Parathyroid adenoma (tissue), 2 donors: ENCODE measurements at regions not wholly inside any gene's neighbourhood (a gene's known extent, or its start where the extent isn't known, plus 50 kb on each side); places are given as distances from the start of the nearest gene placed in this dataset.

Experiments
- H2AFZ ChIP-seq: fragments of 300-600 bp; sonication (generic); one replicate; pipeline ENCODE4 v1.7.0; 2017; ENCODE audit warnings: antibody characterized with exemption, mild to moderate bottlenecking
- H3K27ac ChIP-seq: fragments of 300-600 bp; sonication (generic); one replicate; pipeline ENCODE4 v1.7.0; 2017
- H3K27me3 ChIP-seq: fragments of 300-600 bp; sonication (generic); one replicate; pipeline ENCODE4 v1.7.0; 2017; ENCODE audit warnings: low read length; ENCODE audit not compliant: control insufficient read depth, insufficient read depth
- H3K36me3 ChIP-seq: fragments of 300-600 bp; sonication (generic); one replicate; pipeline ENCODE4 v1.7.0; 2017; ENCODE audit warnings: low read length; ENCODE audit not compliant: control insufficient read depth, insufficient read depth
- H3K4me1 ChIP-seq: fragments of 300-600 bp; sonication (generic); one replicate; pipeline ENCODE4 v1.7.0; 2017; ENCODE audit warnings: control low read depth
- H3K4me2 ChIP-seq: fragments of 300-600 bp; sonication (generic); one replicate; pipeline ENCODE4 v1.7.0; 2017; ENCODE audit warnings: low read length
- H3K4me3 ChIP-seq: fragments of 300-600 bp; sonication (generic); one replicate; pipeline ENCODE4 v1.7.0; 2017; ENCODE audit warnings: low read depth, low read length
- H3K79me2 ChIP-seq: fragments of 300-600 bp; sonication (generic); one replicate; pipeline ENCODE4 v1.7.0; 2017; ENCODE audit warnings: control low read depth
- H3K9ac ChIP-seq: fragments of 300-600 bp; sonication (generic); one replicate; pipeline ENCODE4 v1.7.0; 2017; ENCODE audit warnings: mild to moderate bottlenecking
- H3K9me3 ChIP-seq: fragments of 300-600 bp; sonication (generic); one replicate; pipeline ENCODE4 v1.7.0; 2017; ENCODE audit warnings: low read length; ENCODE audit not compliant: control insufficient read depth
- TF ChIP-seq, protein P1 (sequence below): fragments of 300-600 bp; sonication (generic); IDR thresholded peaks from one replicate; pipeline ENCODE4 v1.7.0; 2017; ENCODE audit warnings: antibody characterized with exemption, mild to moderate bottlenecking
- donor health status: primary hyperparathyroidism.

DNA sequence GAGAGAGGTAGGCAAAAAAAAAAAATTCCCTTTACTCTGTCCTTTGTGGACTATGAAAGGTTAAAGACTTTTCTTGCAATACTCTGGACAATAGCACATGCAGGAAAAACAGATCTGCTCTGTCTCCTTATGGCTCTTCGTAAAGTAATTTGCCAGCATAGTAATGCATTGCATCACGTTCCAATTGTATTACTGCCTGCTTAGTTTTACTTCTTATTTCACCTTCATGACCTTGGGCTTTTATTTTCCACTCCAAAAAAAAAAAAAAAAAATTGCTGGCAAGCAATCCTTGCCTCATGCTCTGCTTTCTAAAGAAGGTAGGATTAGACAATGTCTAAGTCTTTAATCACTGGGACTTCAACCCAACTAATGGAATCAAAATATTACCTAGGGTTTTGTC is 1802.7 kb downstream of the SUCLG1 start:
- H3K4me3 ChIP-seq = no peak overlapping the region
- H2AFZ ChIP-seq = no peak overlapping the region

DNA sequence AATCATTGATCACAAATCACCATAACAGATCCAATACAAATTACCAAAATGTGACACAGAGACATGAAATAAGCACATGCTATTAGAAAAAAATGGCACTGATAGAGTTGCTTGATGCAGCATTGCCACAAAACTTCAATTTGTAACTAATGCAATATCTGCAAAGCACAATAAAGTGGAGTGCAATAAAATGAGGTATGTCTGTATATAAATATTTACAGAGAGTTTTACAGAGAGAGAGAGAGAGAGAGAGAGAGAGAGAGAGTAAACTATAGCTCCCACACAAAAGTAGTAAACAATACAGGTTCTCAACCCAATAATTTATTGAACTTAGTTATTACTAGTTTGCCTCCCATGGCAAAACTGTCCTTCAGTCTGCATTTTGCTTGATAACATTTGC is 1807.0 kb downstream of the SUCLG1 start:
- Histone ChIP-seq H3K36me3 (no peaks in the 10 kb centered on the region), H3K27ac (no peak overlapping the region), H3K4me3 (no peak overlapping the region), H3K4me2 (no peak overlapping the region), H3K9me3 (no peaks in the 10 kb centered on the region), H3K27me3 (no peaks in the 10 kb centered on the region), H3K9ac (no peak overlapping the region), H2AFZ (no peak overlapping the region), H3K79me2 (no peaks in the 10 kb centered on the region), H3K4me1 (no peaks in the 10 kb centered on the region)
- TF ChIP-seq, protein P1, sequence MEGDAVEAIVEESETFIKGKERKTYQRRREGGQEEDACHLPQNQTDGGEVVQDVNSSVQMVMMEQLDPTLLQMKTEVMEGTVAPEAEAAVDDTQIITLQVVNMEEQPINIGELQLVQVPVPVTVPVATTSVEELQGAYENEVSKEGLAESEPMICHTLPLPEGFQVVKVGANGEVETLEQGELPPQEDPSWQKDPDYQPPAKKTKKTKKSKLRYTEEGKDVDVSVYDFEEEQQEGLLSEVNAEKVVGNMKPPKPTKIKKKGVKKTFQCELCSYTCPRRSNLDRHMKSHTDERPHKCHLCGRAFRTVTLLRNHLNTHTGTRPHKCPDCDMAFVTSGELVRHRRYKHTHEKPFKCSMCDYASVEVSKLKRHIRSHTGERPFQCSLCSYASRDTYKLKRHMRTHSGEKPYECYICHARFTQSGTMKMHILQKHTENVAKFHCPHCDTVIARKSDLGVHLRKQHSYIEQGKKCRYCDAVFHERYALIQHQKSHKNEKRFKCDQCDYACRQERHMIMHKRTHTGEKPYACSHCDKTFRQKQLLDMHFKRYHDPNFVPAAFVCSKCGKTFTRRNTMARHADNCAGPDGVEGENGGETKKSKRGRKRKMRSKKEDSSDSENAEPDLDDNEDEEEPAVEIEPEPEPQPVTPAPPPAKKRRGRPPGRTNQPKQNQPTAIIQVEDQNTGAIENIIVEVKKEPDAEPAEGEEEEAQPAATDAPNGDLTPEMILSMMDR = no peak

More for the DNA sequence above, 1802.7 kb downstream of the SUCLG1 start:
- no peaks in the 10 kb centered on the region for H3K27me3 ChIP-seq
- no peak overlapping the region for H3K27ac ChIP-seq
- no peaks in the 10 kb centered on the region for H3K79me2 ChIP-seq
- no peaks in the 10 kb centered on the region for H3K9me3 ChIP-seq
- no peaks in the 10 kb centered on the region for H3K4me1 ChIP-seq
- no peaks in the 10 kb centered on the region for H3K36me3 ChIP-seq
- TF ChIP-seq, protein P1 = no peak
- no peak overlapping the region for H3K9ac ChIP-seq
- H3K4me2 ChIP-seq = no peak overlapping the region

DNA sequence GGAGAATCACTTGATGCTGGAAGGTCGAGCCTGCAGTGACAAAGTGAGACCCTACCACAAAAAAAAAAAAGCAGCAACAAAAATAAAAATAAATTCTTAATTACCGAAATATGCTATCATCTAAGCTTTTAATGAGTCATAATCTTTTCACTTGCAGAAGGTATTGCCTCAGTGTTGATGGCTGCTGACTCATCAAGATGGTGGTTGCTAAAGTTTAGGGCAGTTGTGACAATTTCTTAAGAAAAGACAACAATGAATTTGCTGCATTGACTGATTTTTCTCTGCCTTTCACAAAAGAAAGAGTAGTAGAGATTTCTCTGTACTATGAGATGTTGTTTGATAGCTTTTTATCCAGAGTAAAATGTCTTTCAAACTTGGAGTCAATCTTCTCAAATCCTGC is 1809.0 kb downstream of the SUCLG1 start:
- no peaks in the 10 kb centered on the region for H3K9me3 ChIP-seq
- no peaks in the 10 kb centered on the region for H3K4me1 ChIP-seq
- TF ChIP-seq, protein P1 = no peak
- H3K27ac ChIP-seq = no peak overlapping the region
- no peaks in the 10 kb centered on the region for H3K79me2 ChIP-seq
- no peak overlapping the region for H2AFZ ChIP-seq
- H3K27me3 ChIP-seq = no peaks in the 10 kb centered on the region
- no peak overlapping the region for H3K4me3 ChIP-seq
- no peaks in the 10 kb centered on the region for H3K36me3 ChIP-seq
- H3K9ac ChIP-seq = no peak overlapping the region
- H3K4me2 ChIP-seq = no peak overlapping the region

DNA sequence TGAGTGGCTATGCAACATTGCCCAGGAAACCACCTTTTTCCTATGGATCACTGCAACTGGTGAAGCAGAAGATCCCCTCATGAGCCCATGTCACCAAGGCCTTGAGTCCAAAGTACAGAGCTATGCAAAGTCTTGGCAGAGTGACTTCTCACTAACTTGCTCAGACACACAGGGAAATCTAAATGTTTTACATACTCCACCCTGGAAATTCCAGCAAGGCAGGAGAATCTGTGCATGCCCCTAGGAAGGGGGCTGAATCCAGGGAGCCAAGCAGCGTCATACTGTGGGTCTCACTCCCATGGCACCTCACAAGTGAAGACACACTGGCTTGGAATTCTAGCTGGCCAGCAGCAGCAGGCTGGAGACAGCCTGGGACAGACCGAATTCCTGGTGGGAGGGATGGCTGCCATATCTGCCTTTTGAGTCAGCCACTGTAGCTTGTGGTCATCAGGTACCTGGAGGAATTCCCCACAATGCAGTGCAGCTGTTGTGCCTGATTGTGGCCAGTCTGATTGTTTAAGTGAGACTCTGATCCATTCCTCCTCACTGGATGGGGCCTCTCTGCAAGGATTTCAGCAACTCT is 1817.4 kb downstream of the SUCLG1 start:
- Histone ChIP-seq H3K9me3 (no peaks in the 10 kb centered on the region), H3K27ac (no peak overlapping the region), H3K36me3 (no peaks in the 10 kb centered on the region), H3K4me1 (no peaks in the 10 kb centered on the region), H3K27me3 (no peaks in the 10 kb centered on the region), H3K4me2 (no peak overlapping the region), H3K9ac (no peak overlapping the region), H3K4me3 (no peak overlapping the region), H3K79me2 (no peaks in the 10 kb centered on the region), H2AFZ (no peak overlapping the region)
- TF ChIP-seq, protein P1 = no peak

DNA sequence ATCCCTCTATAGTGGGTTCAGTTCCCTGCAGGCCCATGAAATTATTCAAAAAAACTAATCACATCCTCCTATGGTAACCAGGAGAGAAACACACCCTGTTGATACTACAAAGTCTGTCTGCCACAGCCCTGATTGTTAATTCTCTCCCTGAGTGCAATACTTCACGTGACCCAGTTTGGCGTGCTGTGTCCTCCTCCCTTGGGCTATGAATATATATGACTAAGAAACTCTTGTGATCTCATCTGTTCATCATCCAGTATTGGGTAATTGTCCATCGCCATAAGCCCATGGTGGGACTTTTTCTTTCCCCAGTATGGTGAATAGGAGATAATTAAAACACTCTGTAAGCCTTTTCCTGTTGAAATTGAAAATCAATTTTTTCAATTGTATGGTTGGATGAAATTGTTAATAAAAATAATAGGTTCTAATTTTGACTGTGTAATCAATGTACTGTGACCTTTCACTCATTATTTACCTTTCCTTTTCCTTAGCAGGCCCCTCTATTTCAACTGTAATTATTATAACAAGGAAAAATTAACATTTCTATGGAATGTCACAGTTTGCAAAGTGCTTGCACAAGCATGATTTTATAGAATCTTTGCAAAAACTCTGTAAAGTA is 1822.6 kb downstream of the SUCLG1 start:
- H3K27me3 ChIP-seq = no peaks in the 10 kb centered on the region
- H3K4me1 ChIP-seq = no peaks in the 10 kb centered on the region
- H3K9ac ChIP-seq = no peak overlapping the region
- no peak overlapping the region for H2AFZ ChIP-seq
- TF ChIP-seq, protein P1 = no peak
- no peaks in the 10 kb centered on the region for H3K36me3 ChIP-seq
- no peak overlapping the region for H3K4me2 ChIP-seq
- no peak overlapping the region for H3K4me3 ChIP-seq
- H3K9me3 ChIP-seq = no peaks in the 10 kb centered on the region
- no peak overlapping the region for H3K27ac ChIP-seq
- no peaks in the 10 kb centered on the region for H3K79me2 ChIP-seq
